HEK293T (cell line): ENCODE measurements at regions not wholly inside any gene's neighbourhood (a gene's known extent, or its start where the extent isn't known, plus 50 kb on each side); places are given as distances from the start of the nearest gene placed in this dataset.

Experiments used
- ARNT ChIP-seq: fragments of 450-650 bp; IDR thresholded peaks from 2 replicates; pipeline ENCODE4 v1.6.1; 2017; ENCODE audit warnings: mild to moderate bottlenecking
- BHLHE40 ChIP-seq: fragments of 450-650 bp; IDR thresholded peaks from 2 replicates; pipeline ENCODE4 v1.6.1; 2016; ENCODE audit warnings: mild to moderate bottlenecking, moderate library complexity, borderline replicate concordance
- ELF4 ChIP-seq: fragments of 450-650 bp; IDR thresholded peaks from 2 replicates; pipeline ENCODE4 v1.6.1; 2017; ENCODE audit warnings: antibody characterized with exemption
- FOXA1 ChIP-seq: fragments of 450-650 bp; IDR thresholded peaks from 2 replicates; pipeline ENCODE4 v1.6.1; 2016; ENCODE audit warnings: mild to moderate bottlenecking
- FOXK2 ChIP-seq: fragments of 450-650 bp; IDR thresholded peaks from 2 replicates; pipeline ENCODE4 v1.6.1; 2016; ENCODE audit warnings: mild to moderate bottlenecking
- FOXM1 ChIP-seq: fragments of 450-650 bp; IDR thresholded peaks from 2 replicates; pipeline ENCODE4 v1.6.1; 2017; ENCODE audit warnings: mild to moderate bottlenecking, borderline replicate concordance
- HDGF ChIP-seq: fragments of 450-650 bp; IDR thresholded peaks from 2 replicates; pipeline ENCODE4 v1.6.1; 2017; ENCODE audit warnings: antibody characterized with exemption, borderline replicate concordance
- NFRKB ChIP-seq: fragments of 450-650 bp; IDR thresholded peaks from 2 replicates; pipeline ENCODE4 v1.6.1; 2016; ENCODE audit warnings: mild to moderate bottlenecking, moderate library complexity
- PKNOX1 ChIP-seq: fragments of 450-650 bp; IDR thresholded peaks from 2 replicates; pipeline ENCODE4 v1.6.1; 2016
- SP1 ChIP-seq: fragments of 450-650 bp; IDR thresholded peaks from 2 replicates; pipeline ENCODE4 v1.6.1; 2017
- SUZ12 ChIP-seq: fragments of 450-650 bp; IDR thresholded peaks from 2 replicates; pipeline ENCODE4 v1.6.1; 2016; ENCODE audit warnings: mild to moderate bottlenecking
- TARDBP ChIP-seq: fragments of 450-650 bp; IDR thresholded peaks from 2 replicates; pipeline ENCODE4 v1.6.1; 2016

- TF ChIP-seq SUZ12, result no peak
- TF ChIP-seq ARNT, result no peak
- TF ChIP-seq SP1, result no peak
- no peak for TF ChIP-seq FOXK2
- TF ChIP-seq NFRKB, result no peak
- no peak for TF ChIP-seq PKNOX1
- no peak for TF ChIP-seq FOXA1
- TF ChIP-seq ELF4, result no peak
- no peak for TF ChIP-seq BHLHE40
- no peak for TF ChIP-seq FOXM1
- TF ChIP-seq TARDBP, result no peak
- TF ChIP-seq HDGF, result no peak
These were observed 358.0 kb downstream of the FGF9 start for GRCh38 chr13:22028831-22029230.
